NCI-H1092 treated with DMSO at 0.1 percent for 48 hours (cell line): ENCODE measurements at regions not wholly inside any gene's neighbourhood (a gene's known extent, or its start where the extent isn't known, plus 50 kb on each side); places are given as distances from the start of the nearest gene placed in this dataset.
"Not testable (repeated sequence)": the region's sequence is repeated elsewhere in the genome, so short reads cannot be mapped to it uniquely, and the experiment has no call there.

ENCODE experiments used
- DNase-seq: peaks from one replicate; lab custom pipeline; 2025; lab: John Stamatoyannopoulos, UW

GRCh38 chr4:151459375-151459774 is 50.4 kb downstream of the FHIP1A start:
- no peak for DNase-seq

GRCh38 chr4:151460434-151460833 is 51.5 kb downstream of the FHIP1A start:
- no peak for DNase-seq

GRCh38 chr4:151462554-151462953 is 53.6 kb downstream of the FHIP1A start:
- DNase-seq, result no peak

GRCh38 chr4:151468715-151469696 is 60.0 kb downstream of the FHIP1A start:
- no peak for DNase-seq

- DNase-seq, result no peak
Measured at GRCh38 chr4:151469970-151470369, 61.0 kb downstream of the FHIP1A start.

- DNase-seq, result no peak
Measured at GRCh38 chr4:151471728-151472127, 62.8 kb downstream of the FHIP1A start.

GRCh38 chr4:151472297-151472696 is 63.3 kb downstream of the FHIP1A start:
- DNase-seq, result no peak

GRCh38 chr4:151472711-151473110 is 63.7 kb downstream of the FHIP1A start:
- DNase-seq, result no peak

GRCh38 chr4:151473521-151474097 is 64.6 kb downstream of the FHIP1A start:
- DNase-seq, result no peak

GRCh38 chr4:151475035-151475714 is 66.2 kb downstream of the FHIP1A start:
- no peak for DNase-seq

- no peak for DNase-seq
Measured at GRCh38 chr4:151481813-151482212, 72.8 kb downstream of the FHIP1A start.

- no peak for DNase-seq
Measured at GRCh38 chr4:151484396-151485102, 75.6 kb downstream of the FHIP1A start.

- DNase-seq, result no peak
Measured at GRCh38 chr4:151485541-151486131, 76.7 kb downstream of the FHIP1A start.

GRCh38 chr4:151486168-151486567 is 77.2 kb downstream of the FHIP1A start:
- no peak for DNase-seq

- DNase-seq, result no peak
Measured at GRCh38 chr4:151488968-151489367, 80.0 kb downstream of the FHIP1A start.

GRCh38 chr4:151489462-151490203 is 80.7 kb downstream of the FHIP1A start:
- DNase-seq, result no peak

- not testable (repeated sequence) for DNase-seq
Measured at GRCh38 chr4:151495612-151496011, 86.6 kb downstream of the FHIP1A start.

- DNase-seq, result not testable (repeated sequence)
Measured at GRCh38 chr4:151511548-151511947, 102.6 kb downstream of the FHIP1A start.

GRCh38 chr4:151517896-151518295 is 108.9 kb downstream of the FHIP1A start:
- no peak for DNase-seq

GRCh38 chr4:151518359-151518758 is 109.4 kb downstream of the FHIP1A start:
- no peak for DNase-seq
